Panc1 (cell line): ENCODE measurements at regions not wholly inside any gene's neighbourhood (a gene's known extent, or its start where the extent isn't known, plus 50 kb on each side); places are given as distances from the start of the nearest gene placed in this dataset.

ENCODE experiments used
- CTCF ChIP-seq: fragments of 450-650 bp; IDR thresholded peaks from 2 replicates; pipeline ENCODE4 v1.5.1; 2017; ENCODE audit warnings: mild to moderate bottlenecking
- POLR2AphosphoS5 ChIP-seq: IDR thresholded peaks from 2 replicates; pipeline ENCODE4 v1.6.1; 2012; ENCODE audit warnings: mild to moderate bottlenecking, low read depth, low read length, moderate library complexity
- REST ChIP-seq, 2 experiments: IDR thresholded peaks; 2 replicates each; pipeline ENCODE4 v1.6.1; 2011 to 2012; ENCODE audit warnings: low read depth in 2 of 2, control low read depth in 1 of 2, low read length in 1 of 2, mild to moderate bottlenecking in 1 of 2, moderate library complexity in 1 of 2; ENCODE audit not compliant: insufficient read depth in 1 of 2
- SIN3A ChIP-seq: IDR thresholded peaks from 2 replicates; pipeline ENCODE4 v1.6.1; 2012; ENCODE audit warnings: low read depth, mild to moderate bottlenecking, low read length, moderate library complexity, borderline replicate concordance; ENCODE audit not compliant: insufficient read depth
- TCF7L2 ChIP-seq: IDR thresholded peaks from 2 replicates; pipeline ENCODE4 v1.6.1; 2011; ENCODE audit warnings: mild to moderate bottlenecking, low read depth, low read length, inconsistent platforms

GRCh38 chr5:42984307-42984706 lies 55.8 kb downstream of the ANXA2R start:
- TF ChIP-seq CTCF (no peak), TCF7L2 (no peak), REST (IDR thresholded peaks at IDR 0.05; ENCODE audit: insufficient read depth in 1 of 2, low read depth in 2 of 2, low read length in 1 of 2) (no peak), POLR2AphosphoS5 (no peak), SIN3A (no peak)
